Right lobe of liver (tissue), 4 donors: ENCODE measurements at regions not wholly inside any gene's neighbourhood (a gene's known extent, or its start where the extent isn't known, plus 50 kb on each side); places are given as distances from the start of the nearest gene placed in this dataset.

Experiments
- POLR2A ChIP-seq: fragments of 450-650 bp; IDR thresholded peaks from one replicate; pipeline ENCODE4 v1.6.1; 2017; ENCODE audit warnings: antibody characterized with exemption, mild to moderate bottlenecking
- TF ChIP-seq, protein P1 (sequence below), 4 donors: fragments of 200-600 bp in 3 of 4; fragments of 450-650 bp in 1 of 4; IDR thresholded peaks; one replicate each; pipeline versions ENCODE4 v1.5.1 to v1.8.0; 2016 to 2022; ENCODE audit warnings: antibody characterized with exemption in 4 of 4, mild to moderate bottlenecking in 2 of 4
- donor health status: DM: no; HTN: no; CAD: no.
- donor health status: DM: no; HTN: no; CAD: no.
- donor health status: DM: no; HTN: yes; CAD: no.

DNA sequence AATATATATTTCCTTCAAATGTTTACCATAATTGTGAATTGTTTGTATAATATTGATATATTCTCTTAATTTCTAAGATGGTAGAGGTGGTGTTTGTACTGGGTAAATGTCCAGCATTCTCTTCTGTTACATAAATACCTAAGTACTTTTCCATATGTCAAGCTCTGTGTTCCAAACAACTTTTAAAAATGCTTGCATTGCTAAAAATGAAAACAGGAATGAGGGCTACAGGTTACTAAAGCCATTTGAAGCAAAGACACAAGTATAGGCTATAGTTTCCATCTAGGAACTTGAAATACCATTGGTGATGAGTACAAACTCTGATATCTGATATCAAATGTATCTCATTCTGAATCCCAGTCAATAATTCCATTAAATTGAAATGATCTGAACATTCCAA lies 233.6 kb upstream of the SORCS1 start:
- TF ChIP-seq, protein P1, sequence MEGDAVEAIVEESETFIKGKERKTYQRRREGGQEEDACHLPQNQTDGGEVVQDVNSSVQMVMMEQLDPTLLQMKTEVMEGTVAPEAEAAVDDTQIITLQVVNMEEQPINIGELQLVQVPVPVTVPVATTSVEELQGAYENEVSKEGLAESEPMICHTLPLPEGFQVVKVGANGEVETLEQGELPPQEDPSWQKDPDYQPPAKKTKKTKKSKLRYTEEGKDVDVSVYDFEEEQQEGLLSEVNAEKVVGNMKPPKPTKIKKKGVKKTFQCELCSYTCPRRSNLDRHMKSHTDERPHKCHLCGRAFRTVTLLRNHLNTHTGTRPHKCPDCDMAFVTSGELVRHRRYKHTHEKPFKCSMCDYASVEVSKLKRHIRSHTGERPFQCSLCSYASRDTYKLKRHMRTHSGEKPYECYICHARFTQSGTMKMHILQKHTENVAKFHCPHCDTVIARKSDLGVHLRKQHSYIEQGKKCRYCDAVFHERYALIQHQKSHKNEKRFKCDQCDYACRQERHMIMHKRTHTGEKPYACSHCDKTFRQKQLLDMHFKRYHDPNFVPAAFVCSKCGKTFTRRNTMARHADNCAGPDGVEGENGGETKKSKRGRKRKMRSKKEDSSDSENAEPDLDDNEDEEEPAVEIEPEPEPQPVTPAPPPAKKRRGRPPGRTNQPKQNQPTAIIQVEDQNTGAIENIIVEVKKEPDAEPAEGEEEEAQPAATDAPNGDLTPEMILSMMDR (IDR thresholded peaks at IDR 0.05): no peak
- no peak for TF ChIP-seq POLR2A
